ENCODE measurements at regions not wholly inside any gene's neighbourhood (a gene's known extent, or its start where the extent isn't known, plus 50 kb on each side); places are given as distances from the start of the nearest gene placed in this dataset.

- DNase-seq: no peak
- H3K9me3 Mint-ChIP-seq: peaks cover 3% of the 10 kb centered on the region
- intact Hi-C loops (cut with DNase I, micrococcal nuclease): no loop called here
- no peaks in the 10 kb centered on the region for H3K4me1 Mint-ChIP-seq (ENCODE audit: low read depth)
- H3K27ac ChIP-seq (ENCODE audit: low read depth in 1 of 2, low read length in 2 of 2): no peak overlapping the region
- no peak for ATAC-seq (ENCODE audit: poor library complexity)
- H3K36me3 Mint-ChIP-seq (ENCODE audit: low read depth): no peaks in the 10 kb centered on the region
- CTCF ChIA-PET: no interaction called here
- no peaks in the 10 kb centered on the region for H3K4me1 ChIP-seq (ENCODE audit: insufficient read depth, low read length)
- H3K4me3 Mint-ChIP-seq: no peak overlapping the region
- no peaks in the 10 kb centered on the region for H3K9me3 ChIP-seq (ENCODE audit: control insufficient read depth in 1 of 2, insufficient read depth in 1 of 2, low read length in 2 of 2)
- H3K4me3 ChIP-seq (ENCODE audit: low read length): no peak overlapping the region
- H3K27ac Mint-ChIP-seq: no peak overlapping the region
- no peaks in the 10 kb centered on the region for H3K27me3 Mint-ChIP-seq
- no peak for TF ChIP-seq CTCF (IDR thresholded peaks at IDR 0.05)
- no peaks in the 10 kb centered on the region for H3K27me3 ChIP-seq (ENCODE audit: control insufficient read depth in 1 of 2, insufficient read depth in 2 of 2, low read length in 2 of 2)
- POLR2A ChIA-PET: no interaction called here
- H3K36me3 ChIP-seq (ENCODE audit: insufficient read depth, low read length): no peaks in the 10 kb centered on the region
Observed at GRCh38 chr1:80566867-80567266, 1233.9 kb upstream of the ADGRL2 start.

DNA sequence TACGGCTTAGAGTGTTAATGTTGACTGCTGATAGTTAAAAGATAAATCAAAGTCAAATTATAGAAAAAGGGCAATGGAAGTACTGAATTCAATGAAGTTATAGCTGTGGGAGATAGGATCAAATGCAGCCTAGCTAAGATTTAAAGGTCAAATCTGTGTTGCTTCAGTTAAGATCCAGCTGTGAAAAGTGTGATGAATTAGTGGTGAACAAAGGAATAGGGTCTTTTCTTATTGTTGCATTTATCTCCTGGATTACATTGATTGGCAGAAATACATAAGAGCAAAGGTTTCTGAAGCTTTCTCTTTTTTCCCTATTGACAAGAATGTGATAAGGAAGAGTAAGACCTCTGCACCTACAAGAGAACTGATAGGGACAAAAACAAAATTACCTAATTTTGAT, 1234.6 kb upstream of the ADGRL2 start:
- POLR2A ChIA-PET: no interaction called here
- Mint-ChIP-seq H3K36me3 (ENCODE audit: low read depth) (no peaks in the 10 kb centered on the region), H3K27me3 (no peaks in the 10 kb centered on the region), H3K9me3 (peaks cover 3% of the 10 kb centered on the region), H3K27ac (no peak overlapping the region), H3K4me3 (no peak overlapping the region), H3K4me1 (ENCODE audit: low read depth) (no peaks in the 10 kb centered on the region)
- Histone ChIP-seq H3K27ac (ENCODE audit: low read depth in 1 of 2, low read length in 2 of 2) (no peak overlapping the region), H3K4me3 (ENCODE audit: low read length) (no peak overlapping the region), H3K4me1 (ENCODE audit: insufficient read depth, low read length) (no peaks in the 10 kb centered on the region), H3K9me3 (ENCODE audit: control insufficient read depth in 1 of 2, insufficient read depth in 1 of 2, low read length in 2 of 2) (no peaks in the 10 kb centered on the region), H3K36me3 (ENCODE audit: insufficient read depth, low read length) (no peaks in the 10 kb centered on the region), H3K27me3 (ENCODE audit: control insufficient read depth in 1 of 2, insufficient read depth in 2 of 2, low read length in 2 of 2) (no peaks in the 10 kb centered on the region)
- CTCF ChIA-PET: no interaction called here
- ATAC-seq (ENCODE audit: poor library complexity): no peak
- TF ChIP-seq CTCF (IDR thresholded peaks at IDR 0.05): no peak
- DNase-seq: no peak
- intact Hi-C loops (cut with DNase I, micrococcal nuclease): no loop called here

DNA sequence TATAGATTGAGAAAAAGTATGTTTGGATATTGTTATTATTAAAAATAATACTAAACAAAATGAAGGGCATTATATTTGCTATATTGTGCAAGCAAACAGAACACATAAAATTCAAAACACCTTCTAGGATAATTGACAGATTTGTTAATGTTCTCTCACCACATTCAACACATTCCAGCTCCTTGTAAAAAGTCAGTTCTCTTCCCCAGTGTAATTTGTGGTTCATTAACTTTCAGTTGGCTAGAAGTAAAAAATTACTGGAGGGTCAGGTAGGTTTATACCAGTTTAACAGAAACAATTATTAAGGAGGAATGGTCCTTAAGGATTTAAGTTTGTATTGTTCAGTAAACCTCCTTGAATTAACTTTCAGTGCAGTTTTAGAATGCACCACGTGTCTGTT, 1235.3 kb upstream of the ADGRL2 start:
- intact Hi-C loops (cut with DNase I, micrococcal nuclease): no loop called here
- no peak overlapping the region for H3K4me3 Mint-ChIP-seq
- ChIA-PET CTCF (no interaction called here), POLR2A (no interaction called here)
- H3K4me3 ChIP-seq (ENCODE audit: low read length): no peak overlapping the region
- H3K27ac Mint-ChIP-seq: no peak overlapping the region
- no peaks in the 10 kb centered on the region for H3K36me3 Mint-ChIP-seq (ENCODE audit: low read depth)
- ATAC-seq (ENCODE audit: poor library complexity) (no peak), DNase-seq (no peak)
- no peaks in the 10 kb centered on the region for H3K9me3 ChIP-seq (ENCODE audit: control insufficient read depth in 1 of 2, insufficient read depth in 1 of 2, low read length in 2 of 2)
- no peaks in the 10 kb centered on the region for H3K4me1 ChIP-seq (ENCODE audit: insufficient read depth, low read length)
- H3K36me3 ChIP-seq (ENCODE audit: insufficient read depth, low read length): no peaks in the 10 kb centered on the region
- peaks cover 2% of the 10 kb centered on the region for H3K9me3 Mint-ChIP-seq
- no peak for TF ChIP-seq CTCF (IDR thresholded peaks at IDR 0.05)
- no peak overlapping the region for H3K27ac ChIP-seq (ENCODE audit: low read depth in 1 of 2, low read length in 2 of 2)
- no peaks in the 10 kb centered on the region for H3K27me3 ChIP-seq (ENCODE audit: control insufficient read depth in 1 of 2, insufficient read depth in 2 of 2, low read length in 2 of 2)
- no peaks in the 10 kb centered on the region for H3K4me1 Mint-ChIP-seq (ENCODE audit: low read depth)
- H3K27me3 Mint-ChIP-seq: no peaks in the 10 kb centered on the region
